GM18951 (cell line): ENCODE measurements at regions not wholly inside any gene's neighbourhood (a gene's known extent, or its start where the extent isn't known, plus 50 kb on each side); places are given as distances from the start of the nearest gene placed in this dataset.
"Not testable (repeated sequence)": the region's sequence is repeated elsewhere in the genome, so short reads cannot be mapped to it uniquely, and the experiment has no call there.

Experiments used
- POLR2A ChIP-seq: IDR thresholded peaks from 4 replicates; pipeline ENCODE4 v1.6.1; 2011; ENCODE audit warnings: mild to moderate bottlenecking; ENCODE audit not compliant: insufficient read length, insufficient read depth; ENCODE audit errors: extremely low read depth
- in situ Hi-C: fragments of 300-500 bp; cut with MboI; formaldehyde crosslinking; loops from one replicate; pipeline ENCODE4 v1.12.0; 2022; ENCODE audit warnings: low sequenced_read_pairs, mixed read lengths, inconsistent platforms; ENCODE audit not compliant: unreplicated experiment

DNA sequence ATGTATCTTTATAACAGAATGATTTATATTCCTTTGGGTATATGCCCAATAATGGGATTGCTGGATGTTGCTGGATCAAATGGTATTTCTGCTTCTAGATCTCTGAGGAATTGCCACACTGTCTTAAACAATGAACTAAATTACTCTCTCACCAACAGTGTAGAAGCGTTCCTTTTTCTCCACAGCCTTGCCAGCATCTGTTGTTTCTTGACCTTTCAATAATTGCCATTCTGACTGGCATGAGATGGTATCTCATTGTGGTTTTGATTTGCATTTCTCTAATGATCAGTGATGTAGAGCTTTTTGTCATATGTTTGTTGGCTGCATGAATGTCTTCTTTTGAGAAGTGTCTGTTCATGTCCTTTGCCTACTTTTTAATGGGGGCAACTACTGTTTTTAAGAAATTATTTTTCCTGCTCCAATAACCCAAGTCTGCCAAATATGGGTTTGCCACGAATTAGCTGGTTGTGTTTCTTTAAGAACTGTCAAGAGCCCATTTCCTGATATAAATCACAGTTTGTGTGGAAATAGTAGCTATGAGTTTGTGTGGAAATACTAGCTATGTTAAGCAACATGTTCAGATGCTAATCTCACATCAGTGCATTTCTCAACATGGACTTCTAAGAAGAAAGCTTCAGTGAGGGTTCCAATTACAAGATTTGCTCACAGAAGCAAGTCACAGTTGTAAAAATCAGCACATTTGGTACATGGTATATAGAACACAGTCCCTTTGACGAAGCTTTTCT is 259.4 kb downstream of the ANAPC1 start:
- in situ Hi-C loops = no loop called here
- TF ChIP-seq POLR2A = no peak

DNA sequence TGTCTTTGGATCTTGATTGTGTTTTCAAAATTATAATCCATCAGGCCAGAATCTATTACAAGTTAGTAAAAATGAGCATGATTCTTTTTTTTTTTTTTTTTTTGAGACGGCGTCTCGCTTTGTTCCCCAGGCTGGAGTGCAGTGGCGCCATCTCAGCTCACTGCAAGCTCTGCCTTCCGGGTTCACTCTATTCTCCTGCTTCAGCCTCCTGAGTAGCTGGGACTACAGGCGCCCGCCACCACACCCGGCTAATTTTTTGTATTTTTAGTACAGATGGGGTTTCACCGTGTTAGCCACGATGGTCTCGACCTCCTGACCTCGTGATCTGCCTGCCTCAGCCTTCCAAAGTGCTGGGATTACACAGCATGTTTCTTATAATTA is 258.8 kb downstream of the ANAPC1 start:
- in situ Hi-C loops = not testable (repeated sequence)

DNA sequence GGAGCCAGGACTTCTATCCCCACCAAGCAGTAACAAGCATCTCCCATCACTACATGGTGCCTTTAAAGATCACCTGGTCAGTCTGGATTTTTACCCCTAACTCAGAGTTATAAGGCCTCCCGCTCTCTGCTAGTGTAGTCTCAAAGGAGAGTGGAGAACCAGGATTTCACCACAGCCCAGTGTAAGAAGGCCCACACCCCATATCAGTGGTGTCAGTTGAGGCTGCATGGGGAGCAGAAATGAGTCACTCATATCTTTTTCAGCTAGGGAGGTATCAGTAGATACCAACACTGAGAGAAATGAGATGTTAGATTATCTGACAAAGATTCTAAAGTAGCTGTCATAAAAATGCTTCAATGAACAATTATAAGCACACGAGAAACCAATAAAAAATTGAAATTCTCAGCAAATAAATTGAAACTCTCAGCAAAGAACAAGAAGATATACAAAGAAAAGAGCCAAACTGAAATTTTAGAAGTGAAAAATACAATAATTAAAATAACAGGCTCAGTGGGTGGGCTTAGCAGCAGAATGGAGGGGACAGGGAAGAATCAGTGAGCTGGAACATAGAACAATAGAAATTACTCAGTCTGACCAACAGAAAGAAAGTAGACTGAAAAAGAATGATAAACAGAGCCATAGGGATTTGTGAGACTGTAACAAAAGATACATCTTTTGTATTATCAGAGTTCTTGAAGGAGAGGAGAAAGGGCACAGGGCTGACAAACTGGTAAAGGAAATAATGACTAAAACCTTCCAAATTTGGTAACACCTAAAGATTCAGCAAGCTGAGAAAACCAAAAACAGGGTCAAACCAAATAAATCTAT is 257.7 kb downstream of the ANAPC1 start:
- in situ Hi-C loops = no loop called here
- TF ChIP-seq POLR2A = no peak

DNA sequence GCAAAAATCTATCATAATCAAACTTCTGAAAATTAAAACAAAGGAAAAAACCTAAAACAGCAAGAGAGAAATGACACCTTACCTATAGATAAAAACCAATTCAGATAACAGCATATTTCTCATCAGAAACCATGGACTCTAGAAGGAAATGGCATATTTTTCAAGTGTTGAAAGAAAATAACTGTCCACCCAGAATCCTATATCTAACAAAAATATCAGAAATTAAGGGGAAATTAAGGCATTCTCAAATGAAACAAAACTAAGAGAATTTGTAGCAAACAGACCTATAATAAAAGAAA is 257.2 kb downstream of the ANAPC1 start:
- in situ Hi-C loops = no loop called here
- no peak for TF ChIP-seq POLR2A

DNA sequence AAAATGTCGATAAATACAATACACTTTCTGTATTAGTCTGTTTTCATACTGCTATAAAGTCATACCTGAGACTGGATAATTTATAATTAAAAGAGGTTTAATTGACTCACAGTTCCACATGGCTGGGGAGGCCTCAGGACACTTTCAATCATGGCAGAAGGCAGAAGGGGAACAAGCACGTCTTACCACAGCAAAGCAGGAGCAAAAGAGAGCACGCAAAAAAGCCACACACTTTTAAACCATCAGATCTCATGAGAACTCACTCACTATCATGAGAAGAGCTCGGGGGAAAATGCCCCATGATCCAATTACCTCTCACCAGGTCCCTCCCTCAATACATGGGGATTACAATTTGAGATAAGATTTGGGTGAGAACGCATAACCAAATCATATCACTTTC is 256.7 kb downstream of the ANAPC1 start:
- no peak for TF ChIP-seq POLR2A
- in situ Hi-C loops = no loop called here

DNA sequence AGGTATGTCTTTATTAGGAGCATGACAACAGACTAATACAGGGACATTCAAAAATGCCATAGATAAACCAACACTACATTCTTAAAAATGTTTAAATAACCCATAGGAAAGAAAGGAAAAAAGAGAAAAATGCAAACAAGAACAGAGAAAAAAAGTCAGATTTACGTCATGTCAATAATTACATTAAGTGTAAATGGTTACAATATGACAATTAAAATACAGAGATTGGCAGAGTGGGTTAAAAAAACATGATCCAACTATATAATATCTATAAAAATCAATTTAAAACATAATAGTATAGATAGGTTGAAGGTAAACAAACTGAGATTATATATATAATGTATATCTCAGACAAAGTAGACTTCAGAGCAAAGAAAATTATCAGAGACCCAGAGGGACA is 255.8 kb downstream of the ANAPC1 start:
- in situ Hi-C loops = no loop called here
- no peak for TF ChIP-seq POLR2A

DNA sequence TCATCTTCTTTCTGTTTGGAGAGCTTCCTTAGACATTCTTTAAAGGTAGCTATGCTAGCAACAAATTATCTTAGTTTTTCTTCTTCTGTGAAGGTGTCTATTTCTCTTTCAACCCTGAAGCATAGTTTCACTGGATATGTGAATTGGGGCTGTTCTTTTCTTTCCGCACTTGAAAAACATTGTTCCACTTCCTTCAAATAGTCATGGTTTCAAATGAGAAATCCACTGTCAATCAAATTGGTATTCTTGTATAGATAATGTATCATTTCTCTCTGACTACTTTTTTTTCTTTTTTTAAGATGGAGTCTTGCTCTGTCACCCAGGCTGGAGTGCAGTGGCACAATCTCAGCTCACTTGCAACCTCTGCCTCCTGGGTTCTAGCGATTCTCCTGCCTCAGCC is 254.0 kb downstream of the ANAPC1 start:
- in situ Hi-C loops = no loop called here
- TF ChIP-seq POLR2A = no peak

DNA sequence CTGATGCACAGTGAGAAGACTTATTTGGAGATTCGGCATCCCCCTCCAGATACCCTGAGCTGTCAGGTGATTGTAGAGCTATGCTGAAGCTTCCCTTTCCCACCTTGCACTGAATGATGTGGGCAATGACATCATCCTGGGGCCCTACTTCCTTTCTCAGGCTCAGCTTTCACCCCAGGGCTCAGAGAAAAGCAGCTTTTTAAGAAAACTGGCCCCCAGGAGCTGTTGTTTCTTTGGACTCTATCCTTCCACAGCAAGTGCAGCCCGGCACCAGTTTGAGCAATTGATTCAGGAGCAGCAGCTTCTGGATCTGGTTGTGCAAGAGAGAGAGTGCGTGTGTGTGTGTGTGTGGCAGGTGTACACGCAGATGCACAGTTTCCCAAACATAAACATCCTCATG is 251.3 kb downstream of the ANAPC1 start:
- in situ Hi-C loops = no loop called here
- TF ChIP-seq POLR2A = no peak

DNA sequence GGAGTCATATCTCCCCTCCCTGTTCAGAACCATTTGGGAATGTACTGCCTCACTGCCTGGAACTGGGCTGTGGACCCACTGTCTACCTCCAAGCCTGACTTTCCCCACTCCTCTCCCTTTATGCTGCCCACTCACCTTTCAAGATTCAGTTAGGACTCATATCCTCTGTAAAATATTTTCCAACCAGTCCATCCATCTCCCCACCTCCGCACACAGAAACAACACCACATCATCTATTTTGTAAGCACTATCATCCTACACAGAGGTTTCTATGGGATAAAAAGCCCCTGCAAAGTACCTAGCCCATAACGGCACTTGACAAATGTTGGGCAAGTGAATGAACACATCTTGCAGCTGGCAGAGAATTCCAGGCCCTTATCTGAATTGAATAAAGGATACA is 250.8 kb downstream of the ANAPC1 start:
- no peak for TF ChIP-seq POLR2A
- in situ Hi-C loops = no loop called here

DNA sequence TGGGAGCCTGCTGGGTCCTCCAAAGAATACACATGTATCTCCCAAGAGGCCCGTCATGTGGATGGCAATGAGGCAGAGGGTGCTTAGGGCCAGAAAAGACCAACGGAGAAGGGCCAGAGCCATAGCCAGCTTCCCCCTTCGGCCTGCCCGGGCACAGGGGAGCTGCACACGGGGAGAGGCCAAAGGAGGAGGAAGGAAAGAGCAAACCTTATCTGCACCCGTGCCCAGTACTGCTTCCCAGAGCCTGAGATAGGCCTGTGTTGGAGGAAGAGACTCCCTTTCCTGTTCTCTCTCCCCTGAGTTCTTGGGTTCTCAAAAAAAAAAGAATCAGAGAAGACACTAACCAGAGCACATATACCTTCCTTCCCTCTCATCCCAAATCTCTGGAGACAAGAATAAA is 250.3 kb downstream of the ANAPC1 start:
- in situ Hi-C loops = no loop called here
- no peak for TF ChIP-seq POLR2A

DNA sequence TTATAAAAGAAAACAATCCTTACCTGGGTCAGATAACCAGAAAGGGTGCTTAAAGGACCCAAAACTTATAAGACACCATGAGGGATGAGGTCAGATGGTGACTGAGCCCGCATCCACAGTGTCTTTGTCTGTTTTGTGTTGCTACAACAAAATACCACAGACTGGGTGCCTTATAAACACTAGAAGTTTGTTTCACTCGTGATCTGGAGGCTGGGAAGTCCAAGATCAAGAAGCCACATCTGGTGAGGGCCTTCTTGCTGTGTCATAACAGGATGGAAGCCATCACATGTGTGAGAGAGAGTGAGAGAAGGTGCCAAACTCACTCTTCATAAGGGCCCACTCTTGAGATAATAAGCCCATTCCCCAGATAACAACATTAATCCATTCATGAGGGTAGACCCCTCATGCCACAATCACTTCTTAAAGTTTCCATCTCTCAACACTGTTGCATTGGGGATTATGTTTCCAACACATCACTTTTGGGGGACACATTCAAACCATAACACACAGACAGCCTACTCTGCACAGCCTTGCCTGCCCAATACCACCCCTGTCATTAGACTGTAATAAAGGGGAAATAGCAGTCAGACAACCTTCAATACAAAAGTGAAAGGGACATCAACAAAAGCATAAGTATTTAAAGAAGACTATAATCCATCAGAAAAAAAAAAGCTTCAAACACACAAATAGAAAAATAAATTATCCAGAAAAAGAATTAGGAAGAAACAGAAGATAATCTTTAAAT is 249.8 kb downstream of the ANAPC1 start:
- in situ Hi-C loops = no loop called here
- TF ChIP-seq POLR2A = no peak

DNA sequence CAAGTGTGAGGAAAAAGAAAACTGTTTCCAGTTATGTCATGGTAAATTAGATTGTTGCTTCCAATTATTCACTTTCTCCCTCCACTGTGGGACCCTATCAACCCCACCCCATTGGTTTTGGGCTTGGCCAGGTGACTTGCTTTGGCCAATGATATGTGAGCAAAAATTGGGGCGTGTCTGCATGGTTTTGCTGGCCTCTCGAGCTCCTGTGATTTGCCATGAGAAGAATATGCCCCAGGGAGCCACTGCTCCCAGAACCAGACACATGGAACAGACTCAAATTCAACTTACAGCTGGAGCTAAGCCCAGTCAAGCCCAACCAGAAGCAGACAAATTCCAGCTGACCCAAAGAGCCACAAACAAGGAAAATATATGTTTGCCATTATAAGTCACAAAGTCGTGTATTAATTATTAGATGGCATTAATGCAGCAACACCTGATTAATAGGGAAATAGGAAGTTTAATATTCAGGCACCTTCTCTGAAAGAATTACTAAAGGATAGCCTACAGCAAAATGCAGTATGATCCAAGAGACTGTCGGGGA is 248.9 kb downstream of the ANAPC1 start:
- in situ Hi-C loops = no loop called here
- TF ChIP-seq POLR2A = no peak

DNA sequence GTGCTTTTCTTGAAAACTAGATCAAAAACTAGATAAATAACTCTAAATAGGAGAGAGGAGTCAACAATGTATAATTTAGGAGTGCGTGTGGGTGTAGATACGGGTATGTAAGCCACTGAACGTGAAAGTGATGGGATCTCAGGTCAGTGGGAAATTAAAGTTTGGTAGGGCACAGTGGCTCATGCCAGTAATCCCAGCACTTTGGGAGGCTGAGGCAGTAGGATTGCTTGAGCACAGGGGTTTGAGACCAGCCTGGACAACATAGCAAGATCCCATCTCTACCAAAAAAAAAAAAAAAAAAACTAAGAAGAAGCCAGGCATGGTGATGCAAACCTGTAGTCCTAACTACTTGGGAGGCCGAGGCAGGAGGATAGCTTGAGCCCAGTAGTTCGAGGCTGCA is 247.1 kb downstream of the ANAPC1 start:
- in situ Hi-C loops = no loop called here
- TF ChIP-seq POLR2A = no peak
